ENCODE measurements at regions not wholly inside any gene's neighbourhood (a gene's known extent, or its start where the extent isn't known, plus 50 kb on each side); places are given as distances from the start of the nearest gene placed in this dataset.

- Histone ChIP-seq H4K20me1 (replicated peaks; ENCODE audit: insufficient read depth) (no peaks in the 10 kb centered on the region), H3K27me3 (ENCODE audit: insufficient read depth) (no peaks in the 10 kb centered on the region), H3K79me2 (replicated peaks; ENCODE audit: insufficient read depth) (no peaks in the 10 kb centered on the region), H3K4me1 (ENCODE audit: insufficient read depth) (no peaks in the 10 kb centered on the region), H3K4me2 (no peak overlapping the region), H3K9me2 (ENCODE audit: insufficient read depth) (peaks cover 7% of the 10 kb centered on the region), H2AFZ (no peak overlapping the region), H3K4me3 (no peak overlapping the region), H3F3A (replicated peaks; ENCODE audit: low read depth) (no peaks in the 10 kb centered on the region), H3K36me3 (ENCODE audit: insufficient read depth) (no peaks in the 10 kb centered on the region), H3K27ac (ENCODE audit: low read depth) (no peak overlapping the region)
- TF ChIP-seq CTCF (conservative IDR thresholded peaks at IDR 0.05; ENCODE audit: low read depth in 2 of 2): no peak
- TF ChIP-seq ZNF331 (CRISPR knock-in tag; IDR thresholded peaks at IDR 0.05; ENCODE audit: low read depth): no peak
- TF ChIP-seq ETS1 (IDR thresholded peaks at IDR 0.05): no peak
- TF ChIP-seq EZH2 (IDR thresholded peaks at IDR 0.05; ENCODE audit: low read depth, unreplicated experiment): no peak
- TF ChIP-seq CREB1 (CRISPR knock-in tag; IDR thresholded peaks at IDR 0.05; ENCODE audit: low read depth): no peak
- no peak for TF ChIP-seq NANOG (IDR thresholded peaks at IDR 0.05; ENCODE audit: borderline replicate concordance)
- no peak for TF ChIP-seq STAT1 (IDR thresholded peaks at IDR 0.05; ENCODE audit: unreplicated experiment)
- TF ChIP-seq JUNB (IDR thresholded peaks at IDR 0.05; ENCODE audit: unreplicated experiment): no peak
- no peak for TF ChIP-seq ZNF462 (CRISPR knock-in tag; IDR thresholded peaks at IDR 0.05)
- TF ChIP-seq ZNF114 (CRISPR knock-in tag; IDR thresholded peaks at IDR 0.05): no peak
- TF ChIP-seq EZH2phosphoT487 (IDR thresholded peaks at IDR 0.05; ENCODE audit: unreplicated experiment): no peak
- TF ChIP-seq POLR2AphosphoS5 (IDR thresholded peaks at IDR 0.05; ENCODE audit: low read depth): no peak
- TF ChIP-seq REST (IDR thresholded peaks at IDR 0.05; ENCODE audit: unreplicated experiment): no peak
- Mint-ChIP-seq H3K27me3 (ENCODE audit: insufficient read depth, low read depth, poor library complexity) (no peaks in the 10 kb centered on the region), H3K4me3 (no peak overlapping the region), H3K27ac (no peak overlapping the region), H3K4me1 (no peaks in the 10 kb centered on the region), H3K36me3 (ENCODE audit: low read depth) (peaks cover 7% of the 10 kb centered on the region), H3K9me3 (peaks cover 19% of the 10 kb centered on the region)
- ATAC-seq (no peak), DNase-seq (ENCODE audit: low spot score) (no peak)
Measured at GRCh38 chr3:111244760-111245159, 173.1 kb downstream of the NECTIN3 start.
